HEK293 (cell line): ENCODE measurements at regions not wholly inside any gene's neighbourhood (a gene's known extent, or its start where the extent isn't known, plus 50 kb on each side); places are given as distances from the start of the nearest gene placed in this dataset.
"Not testable (repeated sequence)": the region's sequence is repeated elsewhere in the genome, so short reads cannot be mapped to it uniquely, and the experiment has no call there.

ENCODE experiments used
- CTCF ChIA-PET: fragments of 350-600 bp; formaldehyde crosslinking; extraction: SDS; loops from one replicate; lab custom pipeline; 2021; ENCODE audit warnings: antibody characterized with exemption; lab: Yijun Ruan, JAX
- POLR2A ChIA-PET: fragments of 300-600 bp; formaldehyde crosslinking; extraction: SDS; loops from one replicate; lab custom pipeline; 2020; ENCODE audit warnings: antibody characterized with exemption, inconsistent platforms; lab: Yijun Ruan, JAX
- H3K27ac ChIP-seq: fragments of 200-500 bp; sonication (Bioruptor generic); 2 replicates; pipeline ENCODE4 v1.5.1; 2014; ENCODE audit warnings: low read depth, low read length, control low read depth, inconsistent platforms; ENCODE audit errors: extremely low read depth
- H3K36me3 ChIP-seq, 2 experiments: fragments of 200-500 bp in 1 of 2; sonication (Bioruptor generic) in 1 of 2; 1 replicate in 1 of 2; 2 replicates in 1 of 2; pipeline ENCODE4 v1.5.1; 2014 to 2017; ENCODE audit warnings: inconsistent platforms in 2 of 2, low read length in 2 of 2; ENCODE audit not compliant: control insufficient read depth in 2 of 2, insufficient read depth in 1 of 2
- H3K4me1 ChIP-seq: fragments of 200-500 bp; sonication (Bioruptor generic); 2 replicates; pipeline ENCODE4 v1.5.1; 2014; ENCODE audit warnings: mild to moderate bottlenecking, low read length, inconsistent platforms; ENCODE audit not compliant: control insufficient read depth, insufficient read depth
- H3K4me3 ChIP-seq: 2 replicates; pipeline ENCODE4 v1.5.1; 2011; ENCODE audit warnings: low read depth, mild to moderate bottlenecking, control low read depth, low read length, moderate library complexity
- H3K9me3 ChIP-seq: fragments of 200-500 bp; sonication (Bioruptor generic); 2 replicates; pipeline ENCODE4 v1.5.1; 2014; ENCODE audit warnings: low read depth, low read length, inconsistent platforms; ENCODE audit not compliant: control insufficient read depth, insufficient read depth
- CTCF ChIP-seq: fragments of 450-650 bp; formaldehyde crosslinking; IDR thresholded peaks from 2 replicates; pipeline ENCODE4 v1.5.1; 2016; ENCODE audit warnings: missing biosample characterization, missing genetic modification characterization
- HIC1 ChIP-seq: fragments of 450-650 bp; formaldehyde crosslinking; IDR thresholded peaks from 2 replicates; pipeline ENCODE4 v1.5.1; 2016; ENCODE audit warnings: missing biosample characterization, missing genetic modification characterization
- KLF10 ChIP-seq: fragments of 450-650 bp; IDR thresholded peaks from 2 replicates; pipeline ENCODE4 v1.5.1; 2018; ENCODE audit warnings: missing biosample characterization, mild to moderate bottlenecking, missing genetic modification characterization
- PBX3 ChIP-seq: sonication (generic); formaldehyde crosslinking; IDR thresholded peaks from 2 replicates; pipeline ENCODE4 v1.8.1; 2022; ENCODE audit warnings: mild to moderate bottlenecking, moderate library complexity, missing genetic modification reagents
- ZBTB11 ChIP-seq: fragments of 450-650 bp; formaldehyde crosslinking; conservative IDR thresholded peaks from 2 replicates; pipeline ENCODE4 v1.5.1; 2016; ENCODE audit warnings: low read depth, missing biosample characterization, missing genetic modification characterization
- ZBTB8A ChIP-seq: fragments of 450-650 bp; formaldehyde crosslinking; IDR thresholded peaks from 2 replicates; pipeline ENCODE4 v1.5.1; 2016; ENCODE audit warnings: missing biosample characterization, missing genetic modification characterization
- ZFP41 ChIP-seq: fragments of 450-650 bp; formaldehyde crosslinking; IDR thresholded peaks from 2 replicates; pipeline ENCODE4 v1.5.1; 2016; ENCODE audit warnings: missing biosample characterization, missing genetic modification characterization, borderline replicate concordance
- ZNF140 ChIP-seq: fragments of 450-650 bp; formaldehyde crosslinking; IDR thresholded peaks from 2 replicates; pipeline ENCODE4 v1.5.1; 2016; ENCODE audit warnings: missing biosample characterization, missing genetic modification characterization
- ZNF202 ChIP-seq: fragments of 450-650 bp; formaldehyde crosslinking; IDR thresholded peaks from 2 replicates; pipeline ENCODE4 v1.5.1; 2016; ENCODE audit warnings: missing biosample characterization, missing genetic modification characterization, borderline replicate concordance
- ZNF394 ChIP-seq: fragments of 450-650 bp; formaldehyde crosslinking; IDR thresholded peaks from 2 replicates; pipeline ENCODE4 v1.5.1; 2016; ENCODE audit warnings: missing biosample characterization, missing genetic modification characterization, mild to moderate bottlenecking, moderate library complexity, borderline replicate concordance
- ZNF426 ChIP-seq: fragments of 450-650 bp; formaldehyde crosslinking; IDR thresholded peaks from 2 replicates; pipeline ENCODE4 v1.5.1; 2017; ENCODE audit warnings: missing biosample characterization, missing genetic modification characterization, mild to moderate bottlenecking, inconsistent platforms, moderate library complexity
- ZNF513 ChIP-seq: fragments of 450-650 bp; IDR thresholded peaks from 2 replicates; pipeline ENCODE4 v1.5.1; 2018; ENCODE audit warnings: missing biosample characterization, missing genetic modification characterization
- ZNF518A ChIP-seq: fragments of 450-650 bp; formaldehyde crosslinking; conservative IDR thresholded peaks from 2 replicates; pipeline ENCODE4 v1.5.1; 2016; ENCODE audit warnings: low read depth, missing biosample characterization, missing genetic modification characterization
- ZNF555 ChIP-seq: fragments of 450-650 bp; formaldehyde crosslinking; conservative IDR thresholded peaks from 2 replicates; pipeline ENCODE4 v1.5.1; 2017; ENCODE audit warnings: missing biosample characterization, mild to moderate bottlenecking, missing genetic modification characterization, inconsistent platforms
- ZNF623 ChIP-seq: fragments of 450-650 bp; formaldehyde crosslinking; IDR thresholded peaks from 2 replicates; pipeline ENCODE4 v1.5.1; 2016; ENCODE audit warnings: missing biosample characterization, missing genetic modification characterization
- ZNF654 ChIP-seq: fragments of 450-650 bp; formaldehyde crosslinking; IDR thresholded peaks from 2 replicates; pipeline ENCODE4 v1.5.1; 2016; ENCODE audit warnings: low read depth, missing biosample characterization, missing genetic modification characterization
- ZNF664 ChIP-seq: fragments of 450-650 bp; formaldehyde crosslinking; IDR thresholded peaks from 2 replicates; pipeline ENCODE4 v1.5.1; 2016; ENCODE audit warnings: missing biosample characterization, missing genetic modification characterization
- ZNF785 ChIP-seq: fragments of 450-650 bp; formaldehyde crosslinking; IDR thresholded peaks from 2 replicates; pipeline ENCODE4 v1.5.1; 2016; ENCODE audit warnings: missing biosample characterization, missing genetic modification characterization

GRCh38 chr6:74439123-74439811, 743.3 kb downstream of the CD109 start (continued):
- TF ChIP-seq KLF10 (tag by site-specific recombination) (no peak), CTCF (tag by site-specific recombination) (no peak), ZNF785 (tag by site-specific recombination) (no peak), HIC1 (tag by site-specific recombination) (no peak), ZFP41 (tag by site-specific recombination) (no peak), ZNF202 (tag by site-specific recombination) (no peak), ZNF513 (tag by site-specific recombination) (no peak), PBX3 (CRISPR knock-in tag) (no peak), ZNF664 (tag by site-specific recombination) (no peak)

GRCh38 chr6:74438395-74438794, 742.4 kb downstream of the CD109 start:
- H3K27ac ChIP-seq, H3K36me3 ChIP-seq, H3K4me1 ChIP-seq, H3K9me3 ChIP-seq, POLR2A ChIA-PET, H3K4me3 ChIP-seq: not testable (repeated sequence)
- peak; percentile 17; the same call in 1 of the 2 replicates for TF ChIP-seq ZNF654
- TF ChIP-seq ZBTB11 = peak; percentile 63
- peak; percentile 45; the same call in 1 of the 2 replicates for TF ChIP-seq ZBTB8A (tag by site-specific recombination)
- TF ChIP-seq ZNF140 = 0 out of 2 replicates have a peak, but pooled peaks have one; percentile 8
- TF ChIP-seq ZNF426 (tag by site-specific recombination) = peak; percentile 57
- peak; percentile 61 for TF ChIP-seq ZNF555
- TF ChIP-seq ZNF518A (tag by site-specific recombination) = peak; percentile 65
- peak; percentile 76; the same call in 1 of the 2 replicates for TF ChIP-seq ZNF394 (tag by site-specific recombination)
- TF ChIP-seq ZNF623 (tag by site-specific recombination) = peak; percentile 35; the same call in 1 of the 2 replicates
- CTCF ChIA-PET = interaction anchor here (0.9 kb wide), 1 partner anchor 14 kb away, joined by 3 read pairs; no protein-coding TSS in a partner anchor
